ENCODE measurements at regions not wholly inside any gene's neighbourhood (a gene's known extent, or its start where the extent isn't known, plus 50 kb on each side); places are given as distances from the start of the nearest gene placed in this dataset.

GRCh38 chr4:143286701-143287571 lies 49.7 kb upstream of the GAB1 start:
- H3K36me3 ChIP-seq: no peaks in the 10 kb centered on the region
- ATAC-seq: no peak
- intact Hi-C loops (cut with DNase I): no loop called here
- TF ChIP-seq, protein P1, sequence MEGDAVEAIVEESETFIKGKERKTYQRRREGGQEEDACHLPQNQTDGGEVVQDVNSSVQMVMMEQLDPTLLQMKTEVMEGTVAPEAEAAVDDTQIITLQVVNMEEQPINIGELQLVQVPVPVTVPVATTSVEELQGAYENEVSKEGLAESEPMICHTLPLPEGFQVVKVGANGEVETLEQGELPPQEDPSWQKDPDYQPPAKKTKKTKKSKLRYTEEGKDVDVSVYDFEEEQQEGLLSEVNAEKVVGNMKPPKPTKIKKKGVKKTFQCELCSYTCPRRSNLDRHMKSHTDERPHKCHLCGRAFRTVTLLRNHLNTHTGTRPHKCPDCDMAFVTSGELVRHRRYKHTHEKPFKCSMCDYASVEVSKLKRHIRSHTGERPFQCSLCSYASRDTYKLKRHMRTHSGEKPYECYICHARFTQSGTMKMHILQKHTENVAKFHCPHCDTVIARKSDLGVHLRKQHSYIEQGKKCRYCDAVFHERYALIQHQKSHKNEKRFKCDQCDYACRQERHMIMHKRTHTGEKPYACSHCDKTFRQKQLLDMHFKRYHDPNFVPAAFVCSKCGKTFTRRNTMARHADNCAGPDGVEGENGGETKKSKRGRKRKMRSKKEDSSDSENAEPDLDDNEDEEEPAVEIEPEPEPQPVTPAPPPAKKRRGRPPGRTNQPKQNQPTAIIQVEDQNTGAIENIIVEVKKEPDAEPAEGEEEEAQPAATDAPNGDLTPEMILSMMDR (IDR thresholded peaks at IDR 0.05): no peak
- H3K4me3 ChIP-seq: no peak overlapping the region
- peaks cover 8% of the 10 kb centered on the region for H3K4me1 ChIP-seq
- no peaks in the 10 kb centered on the region for H3K9me3 ChIP-seq
- H3K27me3 ChIP-seq: no peaks in the 10 kb centered on the region
- no peak for DNase-seq
- peak overlapping the region; percentile 64 for H3K27ac ChIP-seq

Measured in upper lobe of right lung (tissue), 1 donor.